Upper lobe of left lung (tissue), 6 donors: ENCODE measurements at regions not wholly inside any gene's neighbourhood (a gene's known extent, or its start where the extent isn't known, plus 50 kb on each side); places are given as distances from the start of the nearest gene placed in this dataset.

ENCODE experiments used
- ATAC-seq, 2 donors: fragments of 200-7000 bp; cut with Tn5 transposase; one replicate each; pipeline ENCODE4 v1.9.1; 2022; ENCODE audit warnings: mild to moderate bottlenecking in 2 of 2, moderate library complexity in 2 of 2; ENCODE audit not compliant: low FRiP score in 2 of 2
- DNase-seq, 2 donors: peaks; one replicate each; pipeline ENCODE4 v3.0.0-alpha.2; 2019 to 2020
- H3K27ac ChIP-seq, 4 donors: fragments of 200-600 bp; sonication (generic); one replicate each; pipeline ENCODE4 v1.5.1; 2016 to 2019
- H3K27me3 ChIP-seq, 4 donors: fragments of 200-600 bp; sonication (generic); one replicate each; pipeline ENCODE4 v1.5.1; 2017 to 2019
- H3K36me3 ChIP-seq, 4 donors: fragments of 200-600 bp; sonication (generic); one replicate each; pipeline ENCODE4 v1.5.1; 2016 to 2019
- H3K4me1 ChIP-seq, 4 donors: fragments of 200-600 bp; sonication (generic); one replicate each; pipeline ENCODE4 v1.5.1; 2018 to 2019
- H3K4me3 ChIP-seq, 4 donors: fragments of 200-600 bp; sonication (generic); one replicate each; pipeline ENCODE4 v1.5.1; 2017 to 2019; ENCODE audit warnings: mild to moderate bottlenecking in 2 of 4, moderate library complexity in 1 of 4
- H3K9me3 ChIP-seq, 4 donors: fragments of 200-600 bp; sonication (generic); one replicate each; pipeline ENCODE4 v1.5.1; 2018 to 2019
- EP300 ChIP-seq, 4 donors: sonication (generic); formaldehyde crosslinking; IDR thresholded peaks; one replicate each; pipeline ENCODE4 v1.5.1; 2017; ENCODE audit warnings: antibody characterized with exemption in 4 of 4, control low read depth in 2 of 4
- POLR2A ChIP-seq, 4 donors: fragments of 450-650 bp; IDR thresholded peaks; one replicate each; pipeline ENCODE4 v1.5.1; 2016 to 2017; ENCODE audit warnings: antibody characterized with exemption in 4 of 4, mild to moderate bottlenecking in 2 of 4
- POLR2AphosphoS5 ChIP-seq, 2 donors: sonication (generic); formaldehyde crosslinking; IDR thresholded peaks; one replicate each; pipeline ENCODE4 v1.5.1; 2017; ENCODE audit warnings: antibody characterized with exemption in 2 of 2
- WGBS, 2 donors: methylation state at CpG; one replicate each; pipeline ENCODE4 v1.1.5; 2017 to 2018; 5-methylcytosine and 5-hydroxymethylcytosine counted together
- TF ChIP-seq, protein P1 (sequence below), 6 experiments: fragments of 450-650 bp in 4 of 6; fragments of 200-600 bp in 2 of 6; sonication (generic) in 2 of 6; IDR thresholded peaks; one replicate each; pipeline ENCODE4 v1.5.1; 2016 to 2019; ENCODE audit warnings: antibody characterized with exemption in 6 of 6
- donor health status: DM: no; HTN: no; CAD: no; lungs with moderate emphysema.
- donor health status: DM: no; HTN: yes; CAD: no; lungs with severe emphysema.

DNA sequence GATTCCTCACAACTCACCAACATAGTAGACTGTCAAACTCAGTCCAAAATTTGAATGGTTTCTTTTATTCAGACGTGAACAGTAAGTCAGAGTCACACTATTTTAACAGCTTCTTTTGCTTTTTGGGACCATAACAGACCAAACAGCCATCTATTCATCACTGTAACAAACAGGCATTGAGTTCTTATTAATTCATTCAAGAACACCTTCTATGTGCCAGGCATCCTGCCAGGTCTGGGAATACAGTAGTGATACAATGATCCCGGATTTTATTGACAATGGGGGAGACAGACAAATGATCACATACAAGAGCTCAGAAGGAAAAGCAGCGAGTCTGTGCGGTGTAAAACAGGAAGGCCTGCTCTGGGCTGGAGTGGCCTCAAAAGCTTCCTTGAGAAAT is 153.3 kb upstream of the ERCC6L2 start:
- H3K4me3 ChIP-seq, result no peak overlapping the region
- H3K9me3 ChIP-seq, result no peaks in the 10 kb centered on the region
- 60 to 66% methylated on average over 4 of the region's 4 CpGs for WGBS, 2 donors
- no peak for TF ChIP-seq EP300 (IDR thresholded peaks at IDR 0.05)
- TF ChIP-seq, protein P1, sequence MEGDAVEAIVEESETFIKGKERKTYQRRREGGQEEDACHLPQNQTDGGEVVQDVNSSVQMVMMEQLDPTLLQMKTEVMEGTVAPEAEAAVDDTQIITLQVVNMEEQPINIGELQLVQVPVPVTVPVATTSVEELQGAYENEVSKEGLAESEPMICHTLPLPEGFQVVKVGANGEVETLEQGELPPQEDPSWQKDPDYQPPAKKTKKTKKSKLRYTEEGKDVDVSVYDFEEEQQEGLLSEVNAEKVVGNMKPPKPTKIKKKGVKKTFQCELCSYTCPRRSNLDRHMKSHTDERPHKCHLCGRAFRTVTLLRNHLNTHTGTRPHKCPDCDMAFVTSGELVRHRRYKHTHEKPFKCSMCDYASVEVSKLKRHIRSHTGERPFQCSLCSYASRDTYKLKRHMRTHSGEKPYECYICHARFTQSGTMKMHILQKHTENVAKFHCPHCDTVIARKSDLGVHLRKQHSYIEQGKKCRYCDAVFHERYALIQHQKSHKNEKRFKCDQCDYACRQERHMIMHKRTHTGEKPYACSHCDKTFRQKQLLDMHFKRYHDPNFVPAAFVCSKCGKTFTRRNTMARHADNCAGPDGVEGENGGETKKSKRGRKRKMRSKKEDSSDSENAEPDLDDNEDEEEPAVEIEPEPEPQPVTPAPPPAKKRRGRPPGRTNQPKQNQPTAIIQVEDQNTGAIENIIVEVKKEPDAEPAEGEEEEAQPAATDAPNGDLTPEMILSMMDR (IDR thresholded peaks at IDR 0.05), result no peak
- H3K27me3 ChIP-seq, result no peaks in the 10 kb centered on the region
- H3K36me3 ChIP-seq, result no peaks in the 10 kb centered on the region
- no peak overlapping the region for H3K27ac ChIP-seq
- no peaks in the 10 kb centered on the region for H3K4me1 ChIP-seq
- DNase-seq (no peak), ATAC-seq (no peak)

DNA sequence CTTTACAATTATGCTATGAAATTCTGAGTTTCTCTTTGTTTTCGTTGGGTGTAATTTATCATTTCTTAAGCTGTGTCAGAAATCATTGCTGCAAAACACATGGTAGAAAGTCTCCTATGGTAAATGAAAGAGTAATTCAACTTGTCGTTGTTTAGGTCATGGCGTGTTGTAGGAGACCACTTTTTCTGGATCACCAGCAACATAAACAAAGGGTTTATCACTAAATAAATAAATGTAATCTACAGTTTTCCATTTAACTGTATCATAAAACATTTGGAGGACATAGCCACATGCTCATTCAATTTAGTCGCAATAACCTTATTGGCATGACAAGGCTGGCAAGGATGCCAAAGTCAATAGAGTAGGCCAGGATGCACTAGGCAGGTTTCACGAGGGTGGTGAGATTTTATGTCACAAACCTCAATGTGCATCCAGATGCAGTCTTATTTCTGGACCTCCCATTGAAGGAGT is 154.4 kb upstream of the ERCC6L2 start:
- H3K4me1 ChIP-seq, result no peaks in the 10 kb centered on the region
- DNase-seq (no peak), ATAC-seq (no peak)
- no peaks in the 10 kb centered on the region for H3K9me3 ChIP-seq
- no peaks in the 10 kb centered on the region for H3K27me3 ChIP-seq
- TF ChIP-seq POLR2A (IDR thresholded peaks at IDR 0.05) (no peak), POLR2AphosphoS5 (IDR thresholded peaks at IDR 0.05) (no peak), EP300 (IDR thresholded peaks at IDR 0.05) (no peak)
- WGBS, 2 donors, result 81 to 85% methylated on average over 5 of the region's 5 CpGs
- no peaks in the 10 kb centered on the region for H3K36me3 ChIP-seq
- no peak overlapping the region for H3K4me3 ChIP-seq
- no peak overlapping the region for H3K27ac ChIP-seq

DNA sequence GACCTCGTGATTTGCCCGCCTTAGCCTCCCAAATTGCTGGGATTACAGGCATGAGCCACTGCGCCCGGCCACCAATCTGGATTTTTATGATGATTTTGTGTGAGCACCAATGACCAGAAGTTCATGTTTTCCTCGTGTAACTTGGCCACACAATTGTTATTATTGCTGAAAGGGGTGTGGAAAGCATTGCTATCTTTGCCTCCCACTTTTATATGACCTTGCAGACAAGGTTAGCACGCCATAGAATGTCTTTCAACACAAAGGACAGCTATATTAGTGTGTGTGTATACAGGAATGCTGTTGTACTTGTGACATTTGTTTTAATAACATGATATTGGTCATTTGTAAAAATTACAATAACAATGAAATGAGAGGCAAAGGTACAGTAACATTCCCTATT is 155.0 kb upstream of the ERCC6L2 start:
- no peaks in the 10 kb centered on the region for H3K4me1 ChIP-seq
- ATAC-seq (no peak), DNase-seq (no peak)
- H3K27ac ChIP-seq, result no peak overlapping the region
- H3K36me3 ChIP-seq, result no peaks in the 10 kb centered on the region
- H3K27me3 ChIP-seq, result no peaks in the 10 kb centered on the region
- H3K9me3 ChIP-seq, result peaks cover 0 to 2% (median 0%) of the 10 kb centered on the region in 4 donors
- 84 to 91% methylated on average over 6 of the region's 6 CpGs for WGBS, 2 donors
- TF ChIP-seq POLR2A (IDR thresholded peaks at IDR 0.05) (no peak), EP300 (IDR thresholded peaks at IDR 0.05) (no peak), POLR2AphosphoS5 (IDR thresholded peaks at IDR 0.05) (no peak)
- TF ChIP-seq, protein P1 (IDR thresholded peaks at IDR 0.05), result no peak
- H3K4me3 ChIP-seq, result no peak overlapping the region

DNA sequence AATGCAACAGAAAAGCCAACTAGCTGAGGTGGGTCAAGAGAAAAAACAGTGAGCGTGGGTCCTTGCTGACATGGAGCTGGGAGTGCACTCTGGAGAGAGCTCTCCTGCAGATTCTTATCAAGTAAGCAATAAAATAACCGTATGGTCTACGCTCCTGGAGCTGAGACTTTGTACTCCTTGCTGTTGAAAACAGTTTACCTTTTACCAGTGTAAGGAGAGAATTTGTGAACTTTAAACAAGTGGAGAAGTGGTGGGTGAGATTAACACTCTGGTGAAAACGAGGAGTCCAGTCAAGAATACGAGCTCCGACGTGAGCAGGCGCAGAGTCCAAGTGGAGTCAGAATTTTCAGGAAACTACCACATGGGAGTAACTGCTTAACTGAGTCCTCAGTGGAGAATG is 156.1 kb upstream of the ERCC6L2 start:
- Histone ChIP-seq H3K36me3 (no peaks in the 10 kb centered on the region), H3K27ac (no peak overlapping the region), H3K27me3 (no peaks in the 10 kb centered on the region), H3K4me3 (no peak overlapping the region), H3K4me1 (no peaks in the 10 kb centered on the region), H3K9me3 (peaks cover 0 to 7% (median 0%) of the 10 kb centered on the region in 4 donors)
- 72 to 79% methylated on average over 8 of the region's 8 CpGs for WGBS, 2 donors
- DNase-seq (no peak), ATAC-seq (no peak)
- TF ChIP-seq, protein P1 (IDR thresholded peaks at IDR 0.05), result no peak
- no peak for TF ChIP-seq EP300 (IDR thresholded peaks at IDR 0.05)
- no peak for TF ChIP-seq POLR2A (IDR thresholded peaks at IDR 0.05)
- no peak for TF ChIP-seq POLR2AphosphoS5 (IDR thresholded peaks at IDR 0.05)

DNA sequence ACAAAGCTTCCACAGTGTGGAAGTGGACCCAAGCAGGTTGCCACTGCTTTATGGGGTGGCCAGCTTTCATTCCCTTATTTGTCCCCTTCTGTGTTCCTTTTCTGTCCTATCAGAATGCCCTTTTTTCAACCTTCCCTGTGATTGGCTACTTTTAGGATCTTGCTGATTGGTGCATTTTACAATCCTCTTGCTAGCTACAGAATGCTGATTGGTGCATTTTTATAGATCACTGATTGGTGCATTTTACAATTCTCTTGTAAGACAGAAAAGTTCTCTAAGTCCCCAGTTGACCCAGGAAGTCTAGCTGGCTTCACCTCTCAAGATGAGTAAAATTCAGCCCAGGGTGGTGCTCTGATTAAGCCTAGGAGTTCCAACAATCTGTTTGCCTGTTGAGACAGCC is 157.2 kb upstream of the ERCC6L2 start:
- H3K9me3 ChIP-seq, result peaks cover 0 to 7% (median 0%) of the 10 kb centered on the region in 4 donors
- DNase-seq, result no peak
- no peaks in the 10 kb centered on the region for H3K4me1 ChIP-seq
- H3K27ac ChIP-seq, result no peak overlapping the region
- no peaks in the 10 kb centered on the region for H3K36me3 ChIP-seq
- TF ChIP-seq, protein P1 (IDR thresholded peaks at IDR 0.05), result no peak
- TF ChIP-seq POLR2A (IDR thresholded peaks at IDR 0.05) (no peak), POLR2AphosphoS5 (IDR thresholded peaks at IDR 0.05) (no peak), EP300 (IDR thresholded peaks at IDR 0.05) (no peak)
- H3K4me3 ChIP-seq, result no peak overlapping the region
- H3K27me3 ChIP-seq, result no peaks in the 10 kb centered on the region
- no peak for ATAC-seq
